HG03039 (cell line): ENCODE measurements at regions not wholly inside any gene's neighbourhood (a gene's known extent, or its start where the extent isn't known, plus 50 kb on each side); places are given as distances from the start of the nearest gene placed in this dataset.
A peak's percentile ranks its signal among the peaks of the same experiment; 100 is the strongest.
"Not testable (repeated sequence)": the region's sequence is repeated elsewhere in the genome, so short reads cannot be mapped to it uniquely, and the experiment has no call there.

Source experiments
- ATAC-seq: cut with Tn5 transposase; IDR thresholded peaks from one replicate; pipeline ENCODE4 v1.9.1; 2021; ENCODE audit warnings: mild to moderate bottlenecking, moderate library complexity; ENCODE audit not compliant: unreplicated experiment

- ATAC-seq = no peak
Measured at GRCh38 chr2:199216253-199216652, 241.5 kb downstream of the SATB2 start.

GRCh38 chr2:199207011-199207410 is 250.7 kb downstream of the SATB2 start:
- ATAC-seq = no peak

DNA sequence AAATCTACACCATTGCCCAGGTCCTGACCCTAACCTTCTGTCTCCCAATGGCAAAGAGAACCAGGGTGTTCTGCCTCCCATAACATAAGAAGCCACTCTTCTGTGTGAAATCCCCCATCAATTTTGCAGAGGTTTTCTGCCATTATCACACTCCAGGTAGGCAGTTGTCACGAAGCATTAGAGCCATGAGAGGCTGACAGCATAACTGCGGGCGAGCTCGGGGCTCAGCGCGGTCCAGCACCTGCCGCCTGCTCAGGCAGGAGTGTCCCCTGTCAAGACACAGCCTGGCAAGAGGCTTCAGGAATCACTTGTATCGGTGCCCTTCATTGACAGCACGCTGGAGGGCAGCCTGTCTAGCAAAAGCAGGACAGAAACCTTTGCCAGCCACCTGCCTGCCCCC is 251.2 kb downstream of the SATB2 start:
- no peak for ATAC-seq

- no peak for ATAC-seq
Measured at GRCh38 chr2:199202964-199203363, 254.8 kb downstream of the SATB2 start.

DNA sequence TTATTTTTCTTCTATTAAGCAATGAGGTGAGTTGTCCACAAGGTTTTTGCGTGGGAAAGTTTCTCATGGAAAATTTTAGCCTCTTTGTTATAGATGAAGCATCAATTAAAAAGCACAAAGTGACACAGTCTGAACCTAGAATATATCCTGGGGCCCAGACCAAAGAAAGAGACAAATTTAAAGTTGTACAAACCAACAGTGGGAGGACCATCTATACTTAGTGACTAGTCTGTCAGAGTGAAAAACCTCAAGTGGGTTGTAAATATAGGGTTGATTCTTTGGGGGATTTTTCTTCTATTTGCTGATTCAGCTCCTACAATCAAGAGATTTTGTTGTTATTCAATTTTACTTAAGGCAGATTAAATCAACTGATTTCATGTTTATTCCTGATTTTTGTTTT is 256.2 kb downstream of the SATB2 start:
- ATAC-seq = peak; percentile 54

DNA sequence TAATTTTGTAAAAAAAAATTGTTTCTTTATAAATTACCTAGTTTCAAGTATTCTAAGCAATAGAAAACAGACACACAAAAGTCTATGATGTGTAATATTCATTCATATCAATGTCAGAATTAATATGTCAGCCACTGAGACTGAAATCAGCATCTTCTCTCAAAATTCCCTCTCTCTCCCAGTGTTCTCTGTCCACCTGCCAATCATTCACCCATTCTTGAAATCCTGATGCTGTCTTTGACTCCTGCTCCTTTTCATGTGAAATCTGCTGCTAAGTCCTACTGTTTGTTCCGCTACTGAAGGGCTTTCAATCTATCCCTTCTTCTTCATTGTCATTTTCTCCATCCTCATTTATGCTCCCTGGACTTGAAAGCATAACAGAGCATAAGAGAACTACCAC is 257.9 kb downstream of the SATB2 start:
- ATAC-seq = no peak

- no peak for ATAC-seq
Measured at GRCh38 chr2:199197448-199197847, 260.3 kb downstream of the SATB2 start.

DNA sequence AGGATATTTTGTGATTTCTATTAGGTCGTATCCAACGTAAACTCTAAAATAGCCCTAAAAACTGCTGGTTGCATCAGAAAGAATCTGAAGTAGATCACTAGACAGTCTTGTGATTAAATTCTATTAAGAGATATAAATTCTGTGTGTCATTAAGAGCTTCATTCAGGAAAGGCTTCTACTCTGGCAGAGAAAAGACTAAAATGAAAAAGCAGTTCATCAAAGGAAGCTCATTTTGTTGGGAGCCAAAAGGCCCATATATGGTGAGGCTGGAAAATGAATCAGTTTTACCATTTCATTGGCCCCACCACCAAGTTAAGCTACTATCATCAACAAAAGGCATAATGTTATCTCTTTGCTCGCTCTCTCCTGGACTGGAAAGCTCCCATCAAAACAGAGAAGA is 261.1 kb downstream of the SATB2 start:
- no peak for ATAC-seq

DNA sequence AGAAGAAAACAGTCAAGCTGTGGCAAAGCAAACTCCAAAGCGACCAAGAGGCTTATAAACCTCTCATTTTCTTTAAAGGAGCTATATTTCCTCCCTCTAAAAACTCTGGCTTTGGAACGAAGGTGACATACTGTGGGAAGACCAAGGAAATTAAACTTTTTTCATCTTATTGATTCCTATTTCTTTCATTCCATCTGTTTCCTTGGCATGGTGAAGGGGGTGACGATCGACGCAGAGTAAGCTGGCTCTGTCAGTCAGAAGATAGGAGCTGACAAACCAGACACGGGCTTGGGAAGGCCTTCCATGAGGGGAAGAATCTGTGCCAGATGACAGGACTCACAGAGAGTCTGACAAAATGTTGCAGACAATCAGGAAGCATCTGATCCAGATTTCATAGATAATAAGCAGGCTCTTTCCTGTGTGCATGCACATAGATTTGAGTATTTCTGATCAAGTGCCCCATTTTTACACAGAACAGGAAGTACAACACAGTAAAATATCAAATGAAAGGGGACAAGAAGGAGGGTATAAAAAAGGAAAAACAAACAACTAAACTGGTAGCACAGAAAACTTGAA is 261.7 kb downstream of the SATB2 start:
- ATAC-seq = no peak

DNA sequence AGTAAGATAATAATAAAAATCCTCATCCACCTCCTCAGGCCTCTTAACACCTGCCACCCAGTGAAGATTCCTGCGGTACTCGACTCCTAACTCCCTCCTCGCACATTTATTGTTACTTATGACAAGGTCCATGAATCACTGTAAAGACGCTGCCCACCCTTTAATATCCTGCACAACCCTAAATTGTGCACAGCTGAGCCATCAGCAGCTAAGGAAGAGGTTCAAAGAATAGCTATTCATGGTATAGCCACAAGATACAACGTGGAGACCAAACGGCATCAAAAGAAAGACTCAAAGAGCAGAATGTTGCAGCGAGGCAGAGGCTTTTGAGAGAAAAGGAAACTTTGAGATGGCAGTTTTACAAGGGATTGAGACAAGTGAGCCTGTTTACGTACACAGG is 266.3 kb downstream of the SATB2 start:
- ATAC-seq = no peak

DNA sequence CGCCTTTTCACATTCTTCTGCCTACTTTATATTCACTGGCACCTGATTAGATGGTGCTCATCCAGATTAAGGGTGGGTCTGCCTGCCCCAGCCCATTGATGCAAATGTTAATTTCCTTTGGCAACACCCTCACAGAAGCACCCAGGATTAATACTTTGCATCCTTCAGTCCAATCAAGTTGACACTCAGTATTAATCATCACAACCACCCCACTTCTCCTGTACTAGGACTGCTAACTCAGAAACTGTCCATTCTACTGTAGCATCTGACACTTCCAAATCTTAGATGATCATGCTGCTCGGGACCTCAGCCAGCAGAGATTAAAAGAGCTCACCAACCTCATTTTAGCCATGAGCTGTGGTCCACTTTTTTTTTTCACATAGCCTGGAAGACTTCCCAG is 268.5 kb downstream of the SATB2 start:
- ATAC-seq = no peak

DNA sequence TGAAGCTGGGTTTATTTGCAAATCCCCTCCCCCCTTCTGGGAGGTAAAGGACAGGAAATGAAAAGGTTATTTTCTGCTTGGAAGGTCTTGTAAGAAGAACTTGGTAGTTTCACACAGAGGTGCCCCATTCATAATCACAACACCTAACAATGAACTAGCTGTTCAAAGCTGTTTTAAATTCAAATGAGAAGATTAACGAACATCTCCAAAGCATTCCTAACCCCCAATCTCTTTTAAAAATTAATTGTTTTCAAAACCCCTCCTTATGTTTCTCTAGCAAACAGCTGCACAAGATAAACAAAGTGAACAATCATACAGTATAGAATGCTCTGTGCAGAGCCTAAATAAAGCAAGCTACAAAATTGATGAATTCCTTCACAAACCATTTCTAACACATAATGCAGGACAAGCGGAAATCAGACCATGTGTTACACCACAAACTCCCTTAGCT is 271.4 kb downstream of the SATB2 start:
- no peak for ATAC-seq

- ATAC-seq = not testable (repeated sequence)
Measured at GRCh38 chr2:199185174-199185573, 272.6 kb downstream of the SATB2 start.

- ATAC-seq = no peak
Measured at GRCh38 chr2:199163613-199164458, 293.9 kb downstream of the SATB2 start.

DNA sequence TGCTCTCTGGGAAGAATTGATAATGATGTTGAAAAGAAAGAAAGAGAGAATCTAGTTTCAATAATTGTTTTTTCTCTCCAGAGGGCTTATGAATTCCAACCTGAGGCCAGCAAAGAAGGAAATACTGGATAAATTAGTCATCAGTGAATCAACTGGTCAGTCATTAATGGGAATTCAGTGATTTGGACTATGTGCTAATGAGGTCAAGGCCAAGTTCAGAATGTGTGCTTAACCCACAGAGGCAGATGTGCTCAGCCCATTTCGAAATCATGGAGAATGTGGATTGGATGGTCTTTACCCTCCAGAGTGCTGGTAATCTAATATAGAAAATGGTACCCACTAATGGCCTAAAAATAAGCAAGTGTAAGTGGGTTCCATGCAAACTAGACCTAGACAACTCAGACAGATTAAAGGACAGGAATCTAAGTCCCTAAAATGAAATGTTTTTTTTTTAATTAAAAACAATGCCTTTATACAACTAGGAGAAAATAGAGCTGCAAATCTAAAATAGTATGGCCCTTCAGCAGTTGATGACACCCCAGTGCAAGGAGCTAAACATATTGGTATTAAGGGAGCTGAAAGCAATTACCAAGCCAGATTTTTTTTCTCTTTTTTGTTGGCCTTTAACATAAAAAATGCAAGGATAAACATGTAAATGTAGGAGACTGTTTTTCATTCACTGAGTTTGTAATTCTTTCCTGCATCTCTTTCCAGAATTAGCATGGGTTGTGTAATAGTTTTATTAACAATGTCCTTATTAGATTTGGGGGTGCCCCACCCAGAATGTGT is 296.9 kb downstream of the SATB2 start:
- ATAC-seq = no peak

GRCh38 chr2:199160081-199160480 is 297.7 kb downstream of the SATB2 start:
- ATAC-seq = no peak

- no peak for ATAC-seq
Measured at GRCh38 chr2:199148076-199148845, 309.5 kb downstream of the SATB2 start.

DNA sequence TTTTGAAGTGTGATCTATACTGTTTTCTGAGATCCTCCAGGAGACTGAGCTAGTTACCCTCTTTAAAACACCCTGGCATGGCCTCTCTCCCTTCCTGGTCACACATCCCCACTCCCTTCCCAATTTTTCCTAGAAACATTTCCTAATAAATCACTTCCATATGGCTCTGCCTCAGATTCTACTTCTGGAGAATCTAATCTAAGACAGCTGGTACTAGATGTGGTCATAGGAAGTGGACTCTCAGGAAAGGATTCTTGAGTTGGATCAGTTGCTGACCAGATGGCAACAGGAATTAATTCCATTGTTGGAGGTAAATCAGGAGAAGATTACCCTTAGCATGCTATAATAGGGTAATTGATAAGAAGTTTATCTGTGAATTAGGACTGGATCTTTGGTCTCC is 310.5 kb downstream of the SATB2 start:
- no peak for ATAC-seq

DNA sequence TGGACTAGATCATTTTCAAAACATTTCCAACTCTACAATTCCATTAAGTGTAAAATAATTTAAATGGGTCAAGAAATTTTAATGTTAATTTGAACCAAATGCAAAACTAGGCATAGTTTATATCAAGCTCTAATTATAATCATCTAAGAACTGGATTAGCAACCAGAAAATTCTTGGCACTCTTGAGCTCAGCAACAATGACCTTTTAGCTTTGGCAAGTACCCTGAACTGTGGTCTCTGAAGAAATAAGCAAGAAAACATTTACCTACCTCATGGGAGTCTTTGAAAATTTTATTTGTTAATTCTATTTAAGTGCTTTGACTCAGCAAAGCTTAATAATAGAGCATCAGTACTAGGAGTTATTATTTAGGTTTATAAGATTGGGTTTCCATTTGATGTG is 313.2 kb downstream of the SATB2 start:
- no peak for ATAC-seq

- ATAC-seq = no peak
Measured at GRCh38 chr2:199144036-199144435, 313.7 kb downstream of the SATB2 start.

GRCh38 chr2:199136681-199137080 is 321.1 kb downstream of the SATB2 start:
- ATAC-seq = no peak
